ENCODE measurements at regions not wholly inside any gene's neighbourhood (a gene's known extent, or its start where the extent isn't known, plus 50 kb on each side); places are given as distances from the start of the nearest gene placed in this dataset.

DNA sequence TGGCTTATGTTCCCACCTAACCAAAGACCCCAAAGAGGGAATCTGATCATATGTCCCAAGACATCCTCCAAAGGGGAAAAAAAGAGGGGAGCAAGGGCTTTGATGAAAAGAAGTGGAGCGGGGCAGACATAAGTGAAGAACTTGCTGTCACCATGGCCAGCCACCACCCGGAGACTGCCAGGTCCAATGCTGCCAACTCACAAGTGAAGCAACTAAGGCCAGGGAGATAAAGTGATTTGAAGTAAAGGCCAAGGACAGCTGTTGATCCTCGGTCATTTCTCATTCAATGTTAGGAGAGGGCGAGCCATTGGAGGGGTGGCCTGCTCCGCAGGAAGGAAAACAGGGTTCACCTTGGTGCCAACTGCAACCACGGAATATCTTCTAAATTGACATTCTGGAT, 72.6 kb upstream of the C3orf80 start:
- Histone ChIP-seq H2BK12ac (ENCODE audit: low read depth, low read length) (no peak overlapping the region), H3K4me2 (ENCODE audit: insufficient read depth in 1 of 2, low read depth in 2 of 2, low read length in 2 of 2) (no peak overlapping the region)
- FAIRE-seq, result no peak
- TF ChIP-seq HDAC6 (IDR thresholded peaks at IDR 0.05; ENCODE audit: low read depth, low read length) (no peak), JUN (IDR thresholded peaks at IDR 0.05; ENCODE audit: low read depth, low read length) (no peak), CTBP2 (IDR thresholded peaks at IDR 0.05; ENCODE audit: borderline replicate concordance, insufficient read depth, insufficient read length, low read length) (no peak), POLR2AphosphoS5 (IDR thresholded peaks at IDR 0.05; ENCODE audit: low read depth, low read length) (no peak), CTCF (IDR thresholded peaks at IDR 0.05; ENCODE audit: control extremely low read depth in 1 of 3, insufficient read depth in 1 of 3, low read depth in 1 of 3, low read length in 3 of 3) (no peak), E2F6 (IDR thresholded peaks at IDR 0.05) (no peak), RFX5 (IDR thresholded peaks at IDR 0.05; ENCODE audit: borderline replicate concordance, low read depth, low read length) (no peak), CBX5 (IDR thresholded peaks at IDR 0.05; ENCODE audit: low read depth, low read length) (no peak), RXRA (IDR thresholded peaks at IDR 0.05; ENCODE audit: insufficient read depth, low read depth, low read length) (no peak), SUZ12 (IDR thresholded peaks at IDR 0.05; ENCODE audit: low read length) (no peak)

More for the DNA sequence above, 72.6 kb upstream of the C3orf80 start:
- Histone ChIP-seq H3K4me3 (ENCODE audit: extremely low read depth in 1 of 4, insufficient read depth in 2 of 4, low read depth in 3 of 4, low read length in 4 of 4) (no peak overlapping the region), H3K18ac (ENCODE audit: extremely low read depth, low read length) (no peak overlapping the region), H3K56ac (replicated peaks; ENCODE audit: insufficient read length, low read depth, low read length) (no peak overlapping the region), H2BK5ac (ENCODE audit: low read depth, low read length) (no peak overlapping the region), H2BK15ac (ENCODE audit: low read length) (no peak overlapping the region), H3K4ac (replicated peaks; ENCODE audit: insufficient read length, low read depth, low read length) (no peak overlapping the region), H2AFZ (ENCODE audit: low read length) (no peak overlapping the region), H2BK120ac (replicated peaks; ENCODE audit: low read depth, low read length) (no peak overlapping the region), H2AK5ac (ENCODE audit: low read depth, low read length) (no peak overlapping the region), H3K79me1 (ENCODE audit: low read depth, low read length) (no peaks in the 10 kb centered on the region), H3K9me3 (ENCODE audit: insufficient read depth in 2 of 2, low read depth in 1 of 2, low read length in 1 of 2) (no peaks in the 10 kb centered on the region), H2BK20ac (ENCODE audit: low read length) (no peak overlapping the region), H3K9ac (replicated peaks in 1 of 4; ENCODE audit: extremely low read depth in 1 of 4, low read depth in 3 of 4, low read length in 3 of 4) (no peak overlapping the region), H3K36me3 (ENCODE audit: control insufficient read depth in 2 of 4, insufficient read depth in 4 of 4, low read length in 3 of 4) (no peaks in the 10 kb centered on the region), H4K20me1 (replicated peaks in 1 of 2; ENCODE audit: control insufficient read depth in 1 of 2, insufficient read depth in 2 of 2, low read length in 2 of 2) (no peaks in the 10 kb centered on the region), H3K14ac (ENCODE audit: insufficient read length) (no peak overlapping the region), H3K4me1 (replicated peaks in 1 of 4; ENCODE audit: control insufficient read depth in 3 of 4, insufficient read depth in 4 of 4, low read length in 3 of 4) (no peaks in the 10 kb centered on the region), H3K23me2 (ENCODE audit: low read depth, low read length) (no peaks in the 10 kb centered on the region), H4K91ac (replicated peaks; ENCODE audit: insufficient read length, low read length) (no peak overlapping the region), H3K27me3 (replicated peaks in 1 of 4; ENCODE audit: control insufficient read depth in 3 of 4, extremely low read depth in 1 of 4, insufficient read depth in 3 of 4, low read length in 3 of 4) (no peaks in the 10 kb centered on the region), H3K27ac (ENCODE audit: low read depth, low read length) (no peak overlapping the region), H3K23ac (ENCODE audit: insufficient read length) (no peak overlapping the region), H3K79me2 (ENCODE audit: control insufficient read depth in 1 of 2, insufficient read depth in 2 of 2, low read length in 2 of 2) (no peaks in the 10 kb centered on the region), H4K5ac (ENCODE audit: insufficient read length, low read depth, low read length) (no peak overlapping the region), H4K8ac (ENCODE audit: extremely low read depth, insufficient read depth, low read length) (no peak overlapping the region)
- ChIA-PET CTCF (ENCODE audit: partially characterized antibody) (interaction anchor here (0.7 kb wide), 1 partner anchor 116 kb away, joined by 3 read pairs; no protein-coding TSS in a partner anchor), POLR2A (ENCODE audit: partially characterized antibody) (interaction anchor here (0.6 to 0.7 kb wide), 2 partner anchors 10 to 114 kb away, joined by 3 to 4 read pairs; no protein-coding TSS in a partner anchor)
- no peak for DNase-seq (ENCODE audit: low read depth in 1 of 2, low spot score in 2 of 2)
- 91% methylated on average over 6 of the region's 6 CpGs; no CpG with 5 or more reads in 1 of the 2 experiments for WGBS, 2 experiments (ENCODE audit: extremely low coverage in 1 of 2, insufficient coverage in 1 of 2, insufficient read length in 1 of 2, insufficient replicate concordance in 2 of 2, low coverage in 1 of 2, low lambda C conversion rate in 2 of 2, missing lambda C conversion rate in 1 of 2)

Data from H1 (cell line).